Heart right ventricle (tissue), 16 donors: ENCODE measurements at regions not wholly inside any gene's neighbourhood (a gene's known extent, or its start where the extent isn't known, plus 50 kb on each side); places are given as distances from the start of the nearest gene placed in this dataset.
A peak's percentile ranks its signal among the peaks of the same experiment; 100 is the strongest.
"Not testable (repeated sequence)": the region's sequence is repeated elsewhere in the genome, so short reads cannot be mapped to it uniquely, and the experiment has no call there.

Experiments used
- ATAC-seq, 8 donors: fragments of 200-7000 bp; cut with Tn5 transposase; one replicate each; pipeline ENCODE4 v1.9.1; 2020; ENCODE audit warnings: mild to moderate bottlenecking in 8 of 8, moderate library complexity in 8 of 8, moderate number of reproducible peaks in 1 of 8
- DNase-seq, 2 donors: peaks; one replicate each; pipeline ENCODE4 v3.0.0-alpha.2; 2020
- H3K27ac ChIP-seq, 10 donors: fragments of 200-600 bp; sonication (generic) in 2 of 10; one replicate each; pipeline versions ENCODE4 v1.5.0 to v1.8.0; 2020 to 2022; ENCODE audit warnings: mild to moderate bottlenecking in 3 of 10
- H3K27me3 ChIP-seq, 7 donors: fragments of 200-600 bp; one replicate each; pipeline ENCODE4 v1.8.0; 2021 to 2022; ENCODE audit warnings: mild to moderate bottlenecking in 2 of 7
- H3K36me3 ChIP-seq, 9 donors: fragments of 200-600 bp; sonication (generic) in 1 of 9; one replicate each; pipeline versions ENCODE4 v1.5.0 to v1.8.0; 2020 to 2022; ENCODE audit warnings: mild to moderate bottlenecking in 2 of 9
- H3K4me1 ChIP-seq, 9 donors: fragments of 200-600 bp; sonication (generic) in 1 of 9; one replicate each; pipeline versions ENCODE4 v1.5.0 to v1.8.0; 2020 to 2022; ENCODE audit warnings: mild to moderate bottlenecking in 4 of 9
- H3K4me3 ChIP-seq, 10 donors: fragments of 200-600 bp; sonication (generic) in 2 of 10; one replicate each; pipeline versions ENCODE4 v1.5.0 to v1.8.0; 2020 to 2022; ENCODE audit warnings: mild to moderate bottlenecking in 7 of 10, moderate library complexity in 2 of 10
- H3K9me3 ChIP-seq, 11 donors: fragments of 200-600 bp in 10 of 11; sonication (generic) in 2 of 11; one replicate each; pipeline versions ENCODE4 v1.5.0 to v1.8.0; 2013 to 2022; ENCODE audit warnings: mild to moderate bottlenecking in 2 of 11, control low read depth in 1 of 11, moderate library complexity in 1 of 11
- WGBS, 2 donors: extraction: QIAGEN DNeasy Blood & Tissue Kit; methylation state at CpG; one replicate each; pipeline ENCODE4 v1.1.7; 2013; ENCODE audit warnings: inconsistent platforms in 1 of 2; 5-methylcytosine and 5-hydroxymethylcytosine counted together
- intact Hi-C, 10 donors: fragments of 100-400 bp; cut with DNase I; formaldehyde crosslinking; loops; one replicate each; pipeline versions ENCODE4 v1.11.1 to v1.14.2; 2022
- TF ChIP-seq, protein P1 (sequence below), 9 donors: fragments of 200-600 bp; sonication (generic) in 2 of 9; IDR thresholded peaks; one replicate each; pipeline versions ENCODE4 v1.5.0 to v1.8.0; 2021 to 2022; ENCODE audit warnings: antibody characterized with exemption in 9 of 9, mild to moderate bottlenecking in 5 of 9, moderate library complexity in 1 of 9
- donor health status: Arrhythmogenic right ventricular cardiomyopathy.
- donor health status: ischemic (EF 13 %, LVEDD 7.1; RV severe dilation, severe dysfunction).
- donor health status: healthy with polysubstance abuse.
- donor health status: DM: no; HTN: yes; CAD: no.
- donor health status: DM: no; HTN: no; CAD: no.
- donor health status: ischemic (EF 25% LVEDD 6.9; RV normal size, moderate dysfunction).
- donor health status: ischemic (EF 25% LVEDD 5.7; RV mildly dilated, moderate dysfunction).
- donor health status: healthy.
- donor health status: DM: yes; HTN: yes; CAD: no.
- donor health status: Ischemic cardiomyopathy.
- donor health status: ischemic (EF 35%, LVEDD 5.7; RV mildly dilated, moderate dysfunction).
- donor health status: nonischemic (EF 11% LVEDD 7.7; RV severe dilation, severe dysfunction).
- donor health status: DM: yes; HTN: yes; CAD: no.
- donor health status: PGD.
- donor health status: ischemic (EF 29% LVEDD 5.4; RV normal size, mild dysfunction).
- donor health status: nonischemic (EF 23%, LVEDD 6.1; RV moderate dilation, normal function).

DNA sequence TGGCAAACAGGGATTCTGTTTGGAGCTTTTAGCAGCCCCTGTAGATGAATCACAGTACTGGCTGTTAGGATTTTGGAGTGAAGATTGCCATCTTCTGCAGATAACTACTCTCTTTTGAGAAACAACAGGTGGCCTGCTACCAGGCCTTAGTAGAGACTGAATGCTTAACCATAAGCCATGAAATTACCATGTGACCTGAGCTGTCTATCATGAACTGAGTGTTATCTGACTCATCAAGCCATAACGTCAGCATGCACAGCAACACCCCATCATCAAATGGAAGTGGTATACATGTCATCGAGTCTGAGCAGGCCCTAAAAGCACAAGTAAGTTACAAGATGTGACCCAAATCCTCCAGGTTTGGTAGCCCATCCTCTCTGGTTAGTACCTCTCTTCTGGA lies 132.6 kb downstream of the GPR63 start:
- Histone ChIP-seq H3K9me3 (no peaks in the 10 kb centered on the region), H3K4me1 (no peaks in the 10 kb centered on the region), H3K4me3 (no peak overlapping the region), H3K27me3 (no peaks in the 10 kb centered on the region), H3K36me3 (no peaks in the 10 kb centered on the region), H3K27ac (no peak overlapping the region)
- no peak for DNase-seq
- TF ChIP-seq, protein P1, sequence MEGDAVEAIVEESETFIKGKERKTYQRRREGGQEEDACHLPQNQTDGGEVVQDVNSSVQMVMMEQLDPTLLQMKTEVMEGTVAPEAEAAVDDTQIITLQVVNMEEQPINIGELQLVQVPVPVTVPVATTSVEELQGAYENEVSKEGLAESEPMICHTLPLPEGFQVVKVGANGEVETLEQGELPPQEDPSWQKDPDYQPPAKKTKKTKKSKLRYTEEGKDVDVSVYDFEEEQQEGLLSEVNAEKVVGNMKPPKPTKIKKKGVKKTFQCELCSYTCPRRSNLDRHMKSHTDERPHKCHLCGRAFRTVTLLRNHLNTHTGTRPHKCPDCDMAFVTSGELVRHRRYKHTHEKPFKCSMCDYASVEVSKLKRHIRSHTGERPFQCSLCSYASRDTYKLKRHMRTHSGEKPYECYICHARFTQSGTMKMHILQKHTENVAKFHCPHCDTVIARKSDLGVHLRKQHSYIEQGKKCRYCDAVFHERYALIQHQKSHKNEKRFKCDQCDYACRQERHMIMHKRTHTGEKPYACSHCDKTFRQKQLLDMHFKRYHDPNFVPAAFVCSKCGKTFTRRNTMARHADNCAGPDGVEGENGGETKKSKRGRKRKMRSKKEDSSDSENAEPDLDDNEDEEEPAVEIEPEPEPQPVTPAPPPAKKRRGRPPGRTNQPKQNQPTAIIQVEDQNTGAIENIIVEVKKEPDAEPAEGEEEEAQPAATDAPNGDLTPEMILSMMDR (IDR thresholded peaks at IDR 0.05): no peak
- intact Hi-C loops: no loop called here
- WGBS, 2 donors: 62 to 68% methylated on average over 2 of the region's 2 CpGs
- ATAC-seq: no peak

DNA sequence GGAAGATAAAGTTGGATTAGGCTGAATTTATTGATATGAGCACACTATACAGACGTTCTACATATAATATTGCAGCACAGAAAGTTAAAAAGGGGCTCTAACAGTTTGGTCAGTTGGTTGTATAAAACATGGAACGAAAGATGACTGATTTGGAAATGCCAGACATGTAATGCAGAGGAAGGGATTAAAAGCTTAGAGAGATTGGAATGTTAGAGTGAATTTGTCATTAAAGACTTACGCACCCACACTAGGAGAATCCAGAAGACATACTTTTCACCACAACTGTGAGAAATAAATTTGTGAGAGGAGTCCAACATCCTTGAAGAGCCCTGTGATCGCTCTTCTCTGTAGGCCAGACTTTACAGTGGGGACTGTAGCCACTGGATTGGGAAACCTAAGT lies 134.7 kb downstream of the GPR63 start:
- no peak for ATAC-seq
- no peaks in the 10 kb centered on the region for H3K27me3 ChIP-seq
- no peak overlapping the region for H3K27ac ChIP-seq
- TF ChIP-seq, protein P1 (IDR thresholded peaks at IDR 0.05): no peak
- H3K36me3 ChIP-seq: no peaks in the 10 kb centered on the region
- WGBS, 2 donors: 60 to 64% methylated on average over 4 of the region's 4 CpGs
- H3K4me1 ChIP-seq: no peaks in the 10 kb centered on the region
- H3K9me3 ChIP-seq: no peaks in the 10 kb centered on the region
- intact Hi-C loops: no loop called here
- no peak overlapping the region for H3K4me3 ChIP-seq
- DNase-seq: no peak

DNA sequence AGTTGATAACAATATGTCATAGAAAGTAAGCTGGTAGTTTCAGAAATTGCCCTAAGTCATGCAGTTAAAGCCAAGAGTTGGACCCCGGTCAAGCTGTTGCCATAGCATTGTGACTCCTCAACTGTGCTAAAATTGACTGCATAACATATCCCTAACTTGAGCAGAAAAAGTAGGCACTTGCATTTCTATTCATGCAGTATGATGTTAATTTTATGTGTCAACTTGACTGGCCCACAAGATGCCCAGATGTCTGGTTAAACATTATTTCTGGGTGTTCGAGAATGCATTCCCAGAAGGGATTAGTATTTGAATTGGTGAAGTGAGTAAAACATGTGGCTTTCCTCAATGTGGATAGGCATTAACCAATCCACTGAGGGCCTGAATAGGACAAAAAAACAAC lies 136.4 kb downstream of the GPR63 start:
- no peak for DNase-seq
- Histone ChIP-seq H3K4me1 (no peaks in the 10 kb centered on the region), H3K4me3 (no peak overlapping the region), H3K27me3 (no peaks in the 10 kb centered on the region), H3K27ac (no peak overlapping the region), H3K9me3 (no peaks in the 10 kb centered on the region), H3K36me3 (no peaks in the 10 kb centered on the region)
- ATAC-seq: no peak
- intact Hi-C loops: no loop called here
- 88 to 92% methylated on average over 2 of the region's 2 CpGs for WGBS, 2 donors
- TF ChIP-seq, protein P1 (IDR thresholded peaks at IDR 0.05): no peak

GRCh38 chr6:96694429-96694828 lies 131.5 kb downstream of the FHL5 start:
- H3K27ac ChIP-seq: peak overlapping the region in 1 of 10 donors; percentile 4
- ATAC-seq, DNase-seq, H3K9me3 ChIP-seq, intact Hi-C loops, H3K4me1 ChIP-seq, H3K4me3 ChIP-seq, H3K27me3 ChIP-seq, H3K36me3 ChIP-seq: not testable (repeated sequence)
- 63 to 68% methylated on average over 3 of the region's 3 CpGs for WGBS, 2 donors

GRCh38 chr6:96687121-96687520 lies 124.2 kb downstream of the FHL5 start:
- no peaks in the 10 kb centered on the region for H3K27me3 ChIP-seq
- intact Hi-C loops: no loop called here
- 52 to 55% methylated on average over 1 of the region's 1 CpG for WGBS, 2 donors
- no peak overlapping the region for H3K4me3 ChIP-seq
- ATAC-seq (no peak), DNase-seq (no peak)
- H3K9me3 ChIP-seq: no peaks in the 10 kb centered on the region
- TF ChIP-seq, protein P1 (IDR thresholded peaks at IDR 0.05): no peak
- H3K36me3 ChIP-seq: no peaks in the 10 kb centered on the region
- H3K4me1 ChIP-seq: no peaks in the 10 kb centered on the region
- no peak overlapping the region for H3K27ac ChIP-seq
